ENCODE measurements at regions not wholly inside any gene's neighbourhood (a gene's known extent, or its start where the extent isn't known, plus 50 kb on each side); places are given as distances from the start of the nearest gene placed in this dataset.

DNA sequence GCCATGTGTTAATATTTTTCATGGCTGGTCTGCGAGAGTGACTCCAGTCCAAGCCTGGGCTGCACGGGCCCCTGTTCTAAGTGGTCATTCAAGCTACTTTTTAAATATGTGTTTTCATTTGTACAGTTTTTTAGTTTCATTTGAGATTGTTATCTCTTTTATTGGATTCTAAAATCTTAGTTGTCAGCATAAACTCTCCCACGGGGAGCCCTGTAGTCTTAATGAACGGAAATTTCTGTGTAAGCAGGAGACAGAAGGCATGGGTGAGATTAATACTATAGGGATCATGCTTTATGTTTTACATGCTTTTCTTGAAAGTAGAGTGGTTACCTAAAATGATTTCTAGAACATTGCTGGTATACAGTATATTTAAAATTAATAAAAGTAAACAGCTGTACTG lies 373.1 kb upstream of the SLCO3A1 start:
- CTCF ChIA-PET = no interaction called here

More for the DNA sequence above, 373.1 kb upstream of the SLCO3A1 start:
- H3K4me3 ChIP-seq (replicated peaks in 1 of 2; ENCODE audit: low read depth in 1 of 2, low read length in 2 of 2) = no peak overlapping the region
- H3K27ac ChIP-seq (ENCODE audit: low read depth, low read length) = no peak overlapping the region
- RAD21 ChIA-PET (ENCODE audit: low non-redundant PET in 1 of 2, low total read pairs in 2 of 2, uncharacterized antibody in 2 of 2, unreplicated experiment in 2 of 2) = no interaction called here
- POLR2A ChIA-PET = no interaction called here
- H3K27me3 ChIP-seq (ENCODE audit: insufficient read depth, low read length) = no peaks in the 10 kb centered on the region; the same call in 1 of the 2 replicates
- no peak for DNase-seq (ENCODE audit: low read depth, low spot score)
- intact Hi-C loops (cut with micrococcal nuclease) = no loop called here
- H3K4me2 ChIP-seq (ENCODE audit: low read length) = no peak overlapping the region
- no peaks in the 10 kb centered on the region for H3K9me3 ChIP-seq (ENCODE audit: control insufficient read depth in 1 of 2, insufficient read depth in 1 of 2, low read depth in 1 of 2, low read length in 2 of 2)
- ATAC-seq = no peak
- H2AFZ ChIP-seq (ENCODE audit: low read depth, low read length, poor library complexity, severe bottlenecking) = no peak overlapping the region
- no peaks in the 10 kb centered on the region for H3K9me2 ChIP-seq (ENCODE audit: insufficient read depth)
- no peaks in the 10 kb centered on the region for H3K36me3 ChIP-seq (ENCODE audit: control insufficient read depth in 1 of 2, insufficient read depth in 2 of 2, low read length in 2 of 2)
- H3K79me2 ChIP-seq (ENCODE audit: insufficient read depth, low read length) = no peaks in the 10 kb centered on the region
- TF ChIP-seq EGR1 (IDR thresholded peaks at IDR 0.05; ENCODE audit: low read depth) (no peak), POLR2A (IDR thresholded peaks at IDR 0.05; ENCODE audit: borderline replicate concordance, extremely low read depth, insufficient read depth, insufficient read length) (no peak), ZNF274 (IDR thresholded peaks at IDR 0.05; ENCODE audit: low read depth, low read length) (no peak), POLR2AphosphoS5 (IDR thresholded peaks at IDR 0.05; ENCODE audit: low read depth, low read length) (no peak), EZH2 (IDR thresholded peaks at IDR 0.05) (no peak), CEBPB (IDR thresholded peaks at IDR 0.05; ENCODE audit: low read depth) (no peak), RAD21 (IDR thresholded peaks at IDR 0.05; ENCODE audit: low read depth) (no peak), SIN3A (IDR thresholded peaks at IDR 0.05; ENCODE audit: low read depth) (no peak), TCF7L2 (IDR thresholded peaks at IDR 0.05; ENCODE audit: borderline replicate concordance, extremely low read depth, insufficient read depth, insufficient read length) (no peak), EZH2phosphoT487 (IDR thresholded peaks at IDR 0.05; ENCODE audit: borderline replicate concordance) (no peak), ELF1 (IDR thresholded peaks at IDR 0.05; ENCODE audit: borderline replicate concordance, low read depth) (no peak), SRF (IDR thresholded peaks at IDR 0.05; ENCODE audit: low read depth) (no peak), FOSL1 (IDR thresholded peaks at IDR 0.05; ENCODE audit: low read depth) (no peak), CBX3 (IDR thresholded peaks at IDR 0.05; ENCODE audit: low read depth) (no peak)
- TF ChIP-seq, protein P1, sequence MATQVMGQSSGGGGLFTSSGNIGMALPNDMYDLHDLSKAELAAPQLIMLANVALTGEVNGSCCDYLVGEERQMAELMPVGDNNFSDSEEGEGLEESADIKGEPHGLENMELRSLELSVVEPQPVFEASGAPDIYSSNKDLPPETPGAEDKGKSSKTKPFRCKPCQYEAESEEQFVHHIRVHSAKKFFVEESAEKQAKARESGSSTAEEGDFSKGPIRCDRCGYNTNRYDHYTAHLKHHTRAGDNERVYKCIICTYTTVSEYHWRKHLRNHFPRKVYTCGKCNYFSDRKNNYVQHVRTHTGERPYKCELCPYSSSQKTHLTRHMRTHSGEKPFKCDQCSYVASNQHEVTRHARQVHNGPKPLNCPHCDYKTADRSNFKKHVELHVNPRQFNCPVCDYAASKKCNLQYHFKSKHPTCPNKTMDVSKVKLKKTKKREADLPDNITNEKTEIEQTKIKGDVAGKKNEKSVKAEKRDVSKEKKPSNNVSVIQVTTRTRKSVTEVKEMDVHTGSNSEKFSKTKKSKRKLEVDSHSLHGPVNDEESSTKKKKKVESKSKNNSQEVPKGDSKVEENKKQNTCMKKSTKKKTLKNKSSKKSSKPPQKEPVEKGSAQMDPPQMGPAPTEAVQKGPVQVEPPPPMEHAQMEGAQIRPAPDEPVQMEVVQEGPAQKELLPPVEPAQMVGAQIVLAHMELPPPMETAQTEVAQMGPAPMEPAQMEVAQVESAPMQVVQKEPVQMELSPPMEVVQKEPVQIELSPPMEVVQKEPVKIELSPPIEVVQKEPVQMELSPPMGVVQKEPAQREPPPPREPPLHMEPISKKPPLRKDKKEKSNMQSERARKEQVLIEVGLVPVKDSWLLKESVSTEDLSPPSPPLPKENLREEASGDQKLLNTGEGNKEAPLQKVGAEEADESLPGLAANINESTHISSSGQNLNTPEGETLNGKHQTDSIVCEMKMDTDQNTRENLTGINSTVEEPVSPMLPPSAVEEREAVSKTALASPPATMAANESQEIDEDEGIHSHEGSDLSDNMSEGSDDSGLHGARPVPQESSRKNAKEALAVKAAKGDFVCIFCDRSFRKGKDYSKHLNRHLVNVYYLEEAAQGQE (IDR thresholded peaks at IDR 0.05; ENCODE audit: low read depth) = no peak
- TF ChIP-seq, protein P2, sequence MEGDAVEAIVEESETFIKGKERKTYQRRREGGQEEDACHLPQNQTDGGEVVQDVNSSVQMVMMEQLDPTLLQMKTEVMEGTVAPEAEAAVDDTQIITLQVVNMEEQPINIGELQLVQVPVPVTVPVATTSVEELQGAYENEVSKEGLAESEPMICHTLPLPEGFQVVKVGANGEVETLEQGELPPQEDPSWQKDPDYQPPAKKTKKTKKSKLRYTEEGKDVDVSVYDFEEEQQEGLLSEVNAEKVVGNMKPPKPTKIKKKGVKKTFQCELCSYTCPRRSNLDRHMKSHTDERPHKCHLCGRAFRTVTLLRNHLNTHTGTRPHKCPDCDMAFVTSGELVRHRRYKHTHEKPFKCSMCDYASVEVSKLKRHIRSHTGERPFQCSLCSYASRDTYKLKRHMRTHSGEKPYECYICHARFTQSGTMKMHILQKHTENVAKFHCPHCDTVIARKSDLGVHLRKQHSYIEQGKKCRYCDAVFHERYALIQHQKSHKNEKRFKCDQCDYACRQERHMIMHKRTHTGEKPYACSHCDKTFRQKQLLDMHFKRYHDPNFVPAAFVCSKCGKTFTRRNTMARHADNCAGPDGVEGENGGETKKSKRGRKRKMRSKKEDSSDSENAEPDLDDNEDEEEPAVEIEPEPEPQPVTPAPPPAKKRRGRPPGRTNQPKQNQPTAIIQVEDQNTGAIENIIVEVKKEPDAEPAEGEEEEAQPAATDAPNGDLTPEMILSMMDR (IDR thresholded peaks at IDR 0.05 in 2 of 3, conservative IDR thresholded peaks at IDR 0.05 in 1 of 3; ENCODE audit: borderline replicate concordance in 1 of 3, insufficient read depth in 1 of 3, low read depth in 2 of 3, low read length in 2 of 3) = no peak
- TF ChIP-seq, protein P3, sequence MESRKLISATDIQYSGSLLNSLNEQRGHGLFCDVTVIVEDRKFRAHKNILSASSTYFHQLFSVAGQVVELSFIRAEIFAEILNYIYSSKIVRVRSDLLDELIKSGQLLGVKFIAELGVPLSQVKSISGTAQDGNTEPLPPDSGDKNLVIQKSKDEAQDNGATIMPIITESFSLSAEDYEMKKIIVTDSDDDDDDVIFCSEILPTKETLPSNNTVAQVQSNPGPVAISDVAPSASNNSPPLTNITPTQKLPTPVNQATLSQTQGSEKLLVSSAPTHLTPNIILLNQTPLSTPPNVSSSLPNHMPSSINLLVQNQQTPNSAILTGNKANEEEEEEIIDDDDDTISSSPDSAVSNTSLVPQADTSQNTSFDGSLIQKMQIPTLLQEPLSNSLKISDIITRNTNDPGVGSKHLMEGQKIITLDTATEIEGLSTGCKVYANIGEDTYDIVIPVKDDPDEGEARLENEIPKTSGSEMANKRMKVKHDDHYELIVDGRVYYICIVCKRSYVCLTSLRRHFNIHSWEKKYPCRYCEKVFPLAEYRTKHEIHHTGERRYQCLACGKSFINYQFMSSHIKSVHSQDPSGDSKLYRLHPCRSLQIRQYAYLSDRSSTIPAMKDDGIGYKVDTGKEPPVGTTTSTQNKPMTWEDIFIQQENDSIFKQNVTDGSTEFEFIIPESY (IDR thresholded peaks at IDR 0.05; ENCODE audit: extremely low read depth, insufficient replicate concordance, low read length) = no peak
- no peaks in the 10 kb centered on the region for H3K4me1 ChIP-seq (ENCODE audit: control insufficient read depth in 1 of 2, insufficient read depth in 2 of 2, low read length in 2 of 2)
- no peaks in the 10 kb centered on the region for H4K20me1 ChIP-seq (ENCODE audit: insufficient read depth)
- BruUV-seq (replicated peaks) = no TSS peak
- H3K9ac ChIP-seq (ENCODE audit: low read length) = no peak overlapping the region

Measured in HCT116 (cell line).